ENCODE measurements at regions not wholly inside any gene's neighbourhood (a gene's known extent, or its start where the extent isn't known, plus 50 kb on each side); places are given as distances from the start of the nearest gene placed in this dataset.

GRCh38 chr3:4119119-4119518 lies 184.1 kb upstream of the SETMAR start:
- in situ Hi-C loops (cut with MboI; ENCODE audit: low sequenced_read_pairs, unreplicated experiment): no loop called here

GRCh38 chr3:4125576-4125975 lies 177.6 kb upstream of the SETMAR start:
- DNase-seq (ENCODE audit: low spot score): no peak
- TF ChIP-seq CTCF (IDR thresholded peaks at IDR 0.05; ENCODE audit: borderline replicate concordance, control extremely low read depth, extremely low read depth, insufficient read depth, missing control alignments): no peak
- in situ Hi-C loops (cut with MboI; ENCODE audit: low sequenced_read_pairs, unreplicated experiment): no loop called here

More at GRCh38 chr3:4119119-4119518, 184.1 kb upstream of the SETMAR start:
- no peak for DNase-seq (ENCODE audit: low spot score)
- no peak for TF ChIP-seq CTCF (IDR thresholded peaks at IDR 0.05; ENCODE audit: borderline replicate concordance, control extremely low read depth, extremely low read depth, insufficient read depth, missing control alignments)

GRCh38 chr3:4138150-4138785 lies 164.9 kb upstream of the SETMAR start:
- in situ Hi-C loops (cut with MboI; ENCODE audit: low sequenced_read_pairs, unreplicated experiment): no loop called here
- no peak for TF ChIP-seq CTCF (IDR thresholded peaks at IDR 0.05; ENCODE audit: borderline replicate concordance, control extremely low read depth, extremely low read depth, insufficient read depth, missing control alignments)
- DNase-seq (ENCODE audit: low spot score): no peak

- no peak for DNase-seq (ENCODE audit: low spot score)
- no peak for TF ChIP-seq CTCF (IDR thresholded peaks at IDR 0.05; ENCODE audit: borderline replicate concordance, control extremely low read depth, extremely low read depth, insufficient read depth, missing control alignments)
- in situ Hi-C loops (cut with MboI; ENCODE audit: low sequenced_read_pairs, unreplicated experiment): no loop called here
Observed at GRCh38 chr3:4138786-4139431, 164.3 kb upstream of the SETMAR start.

GRCh38 chr3:4139462-4140140 lies 163.6 kb upstream of the SETMAR start:
- DNase-seq (ENCODE audit: low spot score): no peak
- no peak for TF ChIP-seq CTCF (IDR thresholded peaks at IDR 0.05; ENCODE audit: borderline replicate concordance, control extremely low read depth, extremely low read depth, insufficient read depth, missing control alignments)
- in situ Hi-C loops (cut with MboI; ENCODE audit: low sequenced_read_pairs, unreplicated experiment): no loop called here

GRCh38 chr3:4140921-4141320 lies 162.2 kb upstream of the SETMAR start:
- in situ Hi-C loops (cut with MboI; ENCODE audit: low sequenced_read_pairs, unreplicated experiment): no loop called here
- DNase-seq (ENCODE audit: low spot score): no peak
- TF ChIP-seq CTCF (IDR thresholded peaks at IDR 0.05; ENCODE audit: borderline replicate concordance, control extremely low read depth, extremely low read depth, insufficient read depth, missing control alignments): no peak
